ENCODE measurements at regions not wholly inside any gene's neighbourhood (a gene's known extent, or its start where the extent isn't known, plus 50 kb on each side); places are given as distances from the start of the nearest gene placed in this dataset.

DNA sequence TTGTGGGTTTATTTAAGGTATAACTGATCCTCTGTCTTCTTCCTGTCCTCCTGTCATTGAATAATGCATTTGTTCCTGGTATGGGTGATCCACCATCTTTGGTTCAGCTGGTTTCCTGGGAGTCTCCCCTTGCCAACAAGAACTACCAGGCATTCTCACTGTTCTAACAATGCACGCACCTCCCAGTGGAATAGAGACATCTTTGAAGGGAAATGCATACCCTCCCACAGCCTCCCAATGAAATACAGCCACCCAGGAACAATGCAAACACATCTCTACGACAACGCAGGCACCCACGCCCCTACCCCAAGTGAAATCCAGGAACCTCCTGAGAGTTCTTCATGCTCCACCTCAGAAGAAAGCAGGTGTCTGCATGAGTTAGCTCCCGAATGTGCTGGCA, 318.0 kb downstream of the SOX11 start:
- Mint-ChIP-seq H3K4me3 (no peak overlapping the region), H3K4me1 (peaks cover 21% of the 10 kb centered on the region), H3K27ac (no peak overlapping the region), H3K27me3 (ENCODE audit: insufficient read depth, low read depth) (peaks cover 2% of the 10 kb centered on the region), H3K9me3 (peaks cover 2% of the 10 kb centered on the region), H3K36me3 (no peaks in the 10 kb centered on the region)
- Histone ChIP-seq H3K4me1 (peaks cover 13% of the 10 kb centered on the region), H3K4me3 (no peak overlapping the region), H3K9me3 (ENCODE audit: low read depth) (no peaks in the 10 kb centered on the region), H4K20me1 (ENCODE audit: low read depth) (no peaks in the 10 kb centered on the region), H3K9ac (no peak overlapping the region), H2AFZ (replicated peaks) (peak overlapping the region; percentile 46), H3F3A (ENCODE audit: low read depth) (no peaks in the 10 kb centered on the region), H3K79me2 (ENCODE audit: low read depth) (no peaks in the 10 kb centered on the region), H3K27me3 (no peaks in the 10 kb centered on the region), H3K36me3 (no peaks in the 10 kb centered on the region), H3K27ac (no peak overlapping the region), H3K4me2 (no peak overlapping the region)
- DNase-seq (ENCODE audit: low spot score), result no peak
- TF ChIP-seq EZH2 (IDR thresholded peaks at IDR 0.05) (no peak), EZH2phosphoT487 (IDR thresholded peaks at IDR 0.05) (no peak)
- TF ChIP-seq, protein P1, sequence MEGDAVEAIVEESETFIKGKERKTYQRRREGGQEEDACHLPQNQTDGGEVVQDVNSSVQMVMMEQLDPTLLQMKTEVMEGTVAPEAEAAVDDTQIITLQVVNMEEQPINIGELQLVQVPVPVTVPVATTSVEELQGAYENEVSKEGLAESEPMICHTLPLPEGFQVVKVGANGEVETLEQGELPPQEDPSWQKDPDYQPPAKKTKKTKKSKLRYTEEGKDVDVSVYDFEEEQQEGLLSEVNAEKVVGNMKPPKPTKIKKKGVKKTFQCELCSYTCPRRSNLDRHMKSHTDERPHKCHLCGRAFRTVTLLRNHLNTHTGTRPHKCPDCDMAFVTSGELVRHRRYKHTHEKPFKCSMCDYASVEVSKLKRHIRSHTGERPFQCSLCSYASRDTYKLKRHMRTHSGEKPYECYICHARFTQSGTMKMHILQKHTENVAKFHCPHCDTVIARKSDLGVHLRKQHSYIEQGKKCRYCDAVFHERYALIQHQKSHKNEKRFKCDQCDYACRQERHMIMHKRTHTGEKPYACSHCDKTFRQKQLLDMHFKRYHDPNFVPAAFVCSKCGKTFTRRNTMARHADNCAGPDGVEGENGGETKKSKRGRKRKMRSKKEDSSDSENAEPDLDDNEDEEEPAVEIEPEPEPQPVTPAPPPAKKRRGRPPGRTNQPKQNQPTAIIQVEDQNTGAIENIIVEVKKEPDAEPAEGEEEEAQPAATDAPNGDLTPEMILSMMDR (IDR thresholded peaks at IDR 0.05), result no peak

DNA sequence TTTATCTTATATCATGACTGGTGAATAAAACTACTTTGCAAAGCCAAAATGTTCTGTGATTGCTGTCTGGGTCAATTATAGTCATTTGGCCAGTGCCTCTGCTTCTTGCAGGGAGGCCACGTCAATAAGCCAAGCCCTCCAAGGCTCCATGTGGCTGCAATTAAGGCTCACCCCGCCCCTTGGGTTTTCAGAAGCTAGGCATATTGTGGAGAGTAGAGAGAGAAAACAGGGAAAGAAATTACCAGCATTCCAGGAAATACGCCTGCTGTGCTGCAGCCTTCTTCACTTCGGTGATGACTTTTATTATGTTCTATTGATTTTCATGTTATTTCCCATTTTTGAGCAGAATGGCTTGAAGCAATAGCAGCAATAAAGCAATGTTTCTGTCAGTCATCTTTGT, 319.7 kb downstream of the SOX11 start:
- no peak overlapping the region for H3K4me3 ChIP-seq
- no peak overlapping the region for H3K9ac ChIP-seq
- TF ChIP-seq EZH2phosphoT487 (IDR thresholded peaks at IDR 0.05), result no peak
- no peak for TF ChIP-seq EZH2 (IDR thresholded peaks at IDR 0.05)
- TF ChIP-seq, protein P1 (IDR thresholded peaks at IDR 0.05), result no peak
- no peaks in the 10 kb centered on the region for H3K36me3 ChIP-seq
- H3K79me2 ChIP-seq (ENCODE audit: low read depth), result no peaks in the 10 kb centered on the region
- peaks cover 2% of the 10 kb centered on the region for H3K27me3 Mint-ChIP-seq (ENCODE audit: insufficient read depth, low read depth)
- H3K9me3 Mint-ChIP-seq, result peaks cover 2% of the 10 kb centered on the region
- H3K4me2 ChIP-seq, result no peak overlapping the region
- peaks cover 13% of the 10 kb centered on the region for H3K4me1 ChIP-seq
- no peak overlapping the region for H3K27ac ChIP-seq
- no peaks in the 10 kb centered on the region for H3K36me3 Mint-ChIP-seq
- H3K4me3 Mint-ChIP-seq, result no peak overlapping the region
- H3K27ac Mint-ChIP-seq, result no peak overlapping the region
- H3F3A ChIP-seq (ENCODE audit: low read depth), result no peaks in the 10 kb centered on the region
- H3K9me3 ChIP-seq (ENCODE audit: low read depth), result no peaks in the 10 kb centered on the region
- no peaks in the 10 kb centered on the region for H3K27me3 ChIP-seq
- peaks cover 21% of the 10 kb centered on the region for H3K4me1 Mint-ChIP-seq
- peak; percentile 12 for DNase-seq (ENCODE audit: low spot score)
- H4K20me1 ChIP-seq (ENCODE audit: low read depth), result no peaks in the 10 kb centered on the region
- H2AFZ ChIP-seq (replicated peaks), result no peak overlapping the region

GRCh38 chr2:6017736-6018286, 325.6 kb downstream of the SOX11 start:
- Histone ChIP-seq H3K36me3 (no peaks in the 10 kb centered on the region), H2AFZ (replicated peaks) (peak overlapping the region; percentile 28), H3K27ac (no peak overlapping the region), H3K9me3 (ENCODE audit: low read depth) (no peaks in the 10 kb centered on the region), H3K9ac (no peak overlapping the region), H4K20me1 (ENCODE audit: low read depth) (no peaks in the 10 kb centered on the region), H3K4me2 (no peak overlapping the region), H3K79me2 (ENCODE audit: low read depth) (no peaks in the 10 kb centered on the region), H3K4me3 (no peak overlapping the region), H3F3A (ENCODE audit: low read depth) (no peaks in the 10 kb centered on the region), H3K4me1 (no peaks in the 10 kb centered on the region), H3K27me3 (no peaks in the 10 kb centered on the region)
- no peaks in the 10 kb centered on the region for H3K36me3 Mint-ChIP-seq
- peaks cover 5% of the 10 kb centered on the region for H3K27me3 Mint-ChIP-seq (ENCODE audit: insufficient read depth, low read depth)
- no peak for DNase-seq (ENCODE audit: low spot score)
- H3K4me1 Mint-ChIP-seq, result no peaks in the 10 kb centered on the region
- TF ChIP-seq EZH2 (IDR thresholded peaks at IDR 0.05), result no peak
- no peak for TF ChIP-seq EZH2phosphoT487 (IDR thresholded peaks at IDR 0.05)
- TF ChIP-seq, protein P1 (IDR thresholded peaks at IDR 0.05), result no peak
- peaks cover 2% of the 10 kb centered on the region for H3K9me3 Mint-ChIP-seq
- H3K4me3 Mint-ChIP-seq, result no peak overlapping the region
- no peak overlapping the region for H3K27ac Mint-ChIP-seq

All from neural progenitor cell (in vitro differentiated cells).